Inflammatory macrophage (primary cell): ENCODE measurements at regions not wholly inside any gene's neighbourhood (a gene's known extent, or its start where the extent isn't known, plus 50 kb on each side); places are given as distances from the start of the nearest gene placed in this dataset.

Experiments
- DNase-seq, 2 donors: peaks; one replicate each; pipeline ENCODE4 v3.0.0-alpha.2; 2020 to 2022

GRCh38 chr5:135136546-135136945 lies 102.5 kb upstream of the PITX1 start:
- no peak for DNase-seq

- peak; percentile 71 to 72 for DNase-seq
Observed at GRCh38 chr5:135135530-135136226, 101.7 kb upstream of the PITX1 start.

GRCh38 chr5:135134691-135135381 lies 100.8 kb upstream of the PITX1 start:
- peak in 1 of 2 donors; percentile 52 for DNase-seq

- peak; percentile 29 to 58 for DNase-seq
Observed at GRCh38 chr5:135133698-135134515, 99.9 kb upstream of the PITX1 start.

GRCh38 chr5:135133181-135133580 lies 99.2 kb upstream of the PITX1 start:
- no peak for DNase-seq

GRCh38 chr5:135131801-135132680 lies 98.0 kb upstream of the PITX1 start:
- DNase-seq, result peak; percentile 70 to 90

GRCh38 chr5:135130261-135131215 lies 96.5 kb upstream of the PITX1 start:
- DNase-seq, result peak; percentile 31 to 40

- no peak for DNase-seq
Observed at GRCh38 chr5:135129307-135129706, 95.3 kb upstream of the PITX1 start.

GRCh38 chr5:135128361-135128760 lies 94.3 kb upstream of the PITX1 start:
- no peak for DNase-seq

GRCh38 chr5:135127439-135128240 lies 93.6 kb upstream of the PITX1 start:
- no peak for DNase-seq

GRCh38 chr5:135126688-135127438 lies 92.8 kb upstream of the PITX1 start:
- no peak for DNase-seq

GRCh38 chr5:135124724-135125123 lies 90.7 kb upstream of the PITX1 start:
- no peak for DNase-seq

GRCh38 chr5:135124128-135124527 lies 90.1 kb upstream of the PITX1 start:
- no peak for DNase-seq

GRCh38 chr5:135122797-135123196 lies 88.8 kb upstream of the PITX1 start:
- no peak for DNase-seq

GRCh38 chr5:135120951-135121350 lies 86.9 kb upstream of the PITX1 start:
- DNase-seq, result no peak

- peak; percentile 48 to 49 for DNase-seq
Observed at GRCh38 chr5:135119481-135119880, 85.5 kb upstream of the PITX1 start.

GRCh38 chr5:135117590-135117989 lies 83.6 kb upstream of the PITX1 start:
- no peak for DNase-seq

GRCh38 chr5:135116160-135116561 lies 82.1 kb upstream of the PITX1 start:
- peak; percentile 97 to 98 for DNase-seq

- DNase-seq, result no peak
Observed at GRCh38 chr5:135115591-135115990, 81.6 kb upstream of the PITX1 start.

- DNase-seq, result no peak
Observed at GRCh38 chr5:135114759-135115158, 80.7 kb upstream of the PITX1 start.
